GM23338 (cell line): ENCODE measurements at regions not wholly inside any gene's neighbourhood (a gene's known extent, or its start where the extent isn't known, plus 50 kb on each side); places are given as distances from the start of the nearest gene placed in this dataset.

Experiments
- ATAC-seq: fragments of 200-7000 bp; cut with Tn5 transposase; 3 replicates; pipeline ENCODE4 v1.9.1; 2020
- DNase-seq: peaks from one replicate; pipeline ENCODE4 v3.0.0-alpha.2; 2015; ENCODE audit warnings: low spot score
- H2AFZ ChIP-seq: fragments of 200-600 bp; sonication (generic); 2 replicates; pipeline ENCODE4 v1.8.0; 2016; ENCODE audit warnings: antibody characterized with exemption, mild to moderate bottlenecking, moderate library complexity
- H3F3A ChIP-seq: fragments of 200-600 bp; sonication (generic); replicated peaks from 2 replicates; pipeline ENCODE4 v1.8.0; 2017; ENCODE audit warnings: antibody characterized with exemption, mixed run types, low read depth
- H3K27ac ChIP-seq: fragments of 200-600 bp; sonication (generic); 2 replicates; pipeline ENCODE4 v1.6.1; 2016; ENCODE audit warnings: low read depth
- H3K27me3 ChIP-seq: fragments of 200-600 bp; sonication (generic); 2 replicates; pipeline ENCODE4 v1.8.0; 2016; ENCODE audit warnings: mild to moderate bottlenecking, mixed run types, moderate library complexity; ENCODE audit not compliant: insufficient read depth
- H3K36me3 ChIP-seq: fragments of 200-600 bp; sonication (generic); 2 replicates; pipeline ENCODE4 v1.8.0; 2016; ENCODE audit warnings: mild to moderate bottlenecking; ENCODE audit not compliant: insufficient read depth
- H3K4me1 ChIP-seq: fragments of 200-600 bp; sonication (generic); 2 replicates; pipeline ENCODE4 v1.8.0; 2016; ENCODE audit warnings: mild to moderate bottlenecking, moderate library complexity; ENCODE audit not compliant: insufficient read depth
- H3K4me2 ChIP-seq: fragments of 200-600 bp; sonication (generic); 2 replicates; pipeline ENCODE4 v1.7.1; 2017; ENCODE audit warnings: mixed run types
- H3K4me3 ChIP-seq: fragments of 200-600 bp; sonication (generic); 2 replicates; pipeline ENCODE4 v1.6.1; 2016; ENCODE audit warnings: mixed run types
- H3K79me2 ChIP-seq: fragments of 200-600 bp; sonication (generic); replicated peaks from 2 replicates; pipeline ENCODE4 v1.8.0; 2017; ENCODE audit warnings: mild to moderate bottlenecking; ENCODE audit not compliant: insufficient read depth
- H3K9me2 ChIP-seq: fragments of 200-600 bp; sonication (generic); 2 replicates; pipeline ENCODE4 v1.8.0; 2017; ENCODE audit not compliant: insufficient read depth
- H4K20me1 ChIP-seq: fragments of 200-600 bp; sonication (generic); replicated peaks from 2 replicates; pipeline ENCODE4 v1.8.0; 2017; ENCODE audit warnings: mild to moderate bottlenecking; ENCODE audit not compliant: insufficient read depth
- H3K27ac Mint-ChIP-seq: 2 replicates; pipeline ENCODE4 v1.8.0; 2020; ENCODE audit warnings: inconsistent platforms, mild to moderate bottlenecking, moderate library complexity, mixed read lengths
- H3K27me3 Mint-ChIP-seq: 3 replicates; pipeline ENCODE4 v1.8.0; 2022; ENCODE audit warnings: low read depth, mild to moderate bottlenecking, moderate library complexity, mixed read lengths, inconsistent platforms; ENCODE audit not compliant: insufficient read depth, poor library complexity
- H3K36me3 Mint-ChIP-seq: 3 replicates; pipeline ENCODE4 v1.8.0; 2021; ENCODE audit warnings: low read depth, mild to moderate bottlenecking, inconsistent platforms, moderate library complexity, mixed read lengths
- H3K4me1 Mint-ChIP-seq: 3 replicates; pipeline ENCODE4 v1.8.0; 2020; ENCODE audit warnings: mild to moderate bottlenecking, inconsistent platforms, mixed read lengths
- H3K4me3 Mint-ChIP-seq: 3 replicates; pipeline ENCODE4 v1.8.0; 2021; ENCODE audit warnings: moderate library complexity, mild to moderate bottlenecking, inconsistent platforms, mixed read lengths
- H3K9me3 Mint-ChIP-seq: 3 replicates; pipeline ENCODE4 v1.8.0; 2020; ENCODE audit warnings: moderate library complexity, mild to moderate bottlenecking, inconsistent platforms, mixed read lengths
- CREB1 ChIP-seq: fragments of 250-450 bp; sonication (Bioruptor Pico); IDR thresholded peaks from 2 replicates; pipeline ENCODE4 v1.5.0; 2020; ENCODE audit warnings: low read depth, mild to moderate bottlenecking, moderate library complexity
- EZH2 ChIP-seq: fragments of 200-600 bp; sonication (generic); IDR thresholded peaks from one replicate; pipeline ENCODE4 v1.8.0; 2017; ENCODE audit warnings: antibody characterized with exemption, mild to moderate bottlenecking, low read depth; ENCODE audit not compliant: unreplicated experiment
- EZH2phosphoT487 ChIP-seq: fragments of 200-600 bp; sonication (generic); IDR thresholded peaks from one replicate; pipeline ENCODE4 v1.8.1; 2018; ENCODE audit warnings: antibody characterized with exemption; ENCODE audit not compliant: unreplicated experiment
- JUNB ChIP-seq: IDR thresholded peaks from one replicate; pipeline ENCODE4 v1.6.1; 2016; ENCODE audit warnings: antibody characterized with exemption; ENCODE audit not compliant: unreplicated experiment
- NANOG ChIP-seq: IDR thresholded peaks from 2 replicates; pipeline ENCODE4 v1.6.1; 2016; ENCODE audit warnings: antibody characterized with exemption, borderline replicate concordance
- POLR2AphosphoS5 ChIP-seq: IDR thresholded peaks from 2 replicates; pipeline ENCODE4 v1.6.1; 2016; ENCODE audit warnings: antibody characterized with exemption, low read depth
- TF ChIP-seq, protein P1 (sequence below): IDR thresholded peaks from 2 replicates; pipeline ENCODE4 v1.6.1; 2016; ENCODE audit warnings: antibody characterized with exemption
- TF ChIP-seq, protein P2 (sequence below): fragments of 250-450 bp; sonication (Bioruptor Pico); IDR thresholded peaks from 2 replicates; pipeline ENCODE4 v1.5.0; 2020; ENCODE audit warnings: mild to moderate bottlenecking, moderate library complexity
- TF ChIP-seq, protein P3 (sequence below): IDR thresholded peaks from one replicate; pipeline ENCODE4 v1.6.1; 2018; ENCODE audit warnings: antibody characterized with exemption; ENCODE audit not compliant: unreplicated experiment

DNA sequence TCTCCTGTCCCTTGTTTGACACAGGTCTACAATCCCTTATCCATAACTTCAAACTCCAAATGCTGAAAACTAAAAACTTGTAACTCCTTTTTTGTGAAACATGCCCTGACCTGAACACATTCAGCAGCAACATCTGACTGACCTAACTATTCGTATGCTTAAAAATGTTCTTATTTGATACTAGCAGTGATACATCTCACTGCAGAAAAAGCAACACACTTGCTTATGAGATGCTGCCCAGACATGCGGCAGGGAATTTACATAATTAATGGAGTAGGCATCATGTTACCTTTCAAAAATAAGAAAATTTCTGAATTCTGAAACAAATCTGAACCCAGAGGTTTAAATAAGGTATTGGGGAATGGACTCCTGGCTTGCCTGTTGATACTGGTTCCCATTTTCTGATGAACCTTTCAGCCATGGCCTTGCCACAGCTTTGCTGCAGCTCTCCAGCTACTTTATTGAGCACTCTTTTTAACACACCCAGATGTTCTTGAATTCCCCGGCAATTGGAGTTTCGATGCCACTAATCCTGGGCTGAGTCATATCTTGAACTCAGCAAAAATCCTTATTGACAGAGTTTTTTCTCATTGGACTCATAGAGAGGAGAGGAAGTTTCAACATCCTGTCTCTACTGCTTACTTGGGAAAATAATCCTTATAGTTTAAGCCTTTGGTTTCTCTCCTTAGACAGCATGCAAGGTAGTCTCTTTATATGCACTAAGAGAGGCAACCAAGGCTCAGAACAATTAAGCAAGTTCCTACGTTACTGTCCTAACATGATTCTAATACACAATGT lies 296.6 kb upstream of the LMCD1 start:
- no peak for ATAC-seq
- Histone ChIP-seq H3K4me1 (no peaks in the 10 kb centered on the region), H2AFZ (no peak overlapping the region), H3F3A (no peaks in the 10 kb centered on the region), H3K27ac (no peak overlapping the region), H3K27me3 (no peaks in the 10 kb centered on the region), H3K9me2 (peaks cover 3% of the 10 kb centered on the region; the same call in 1 of the 2 replicates), H4K20me1 (no peaks in the 10 kb centered on the region), H3K36me3 (no peaks in the 10 kb centered on the region), H3K4me3 (no peak overlapping the region), H3K4me2 (no peak overlapping the region), H3K79me2 (no peaks in the 10 kb centered on the region)
- H3K27ac Mint-ChIP-seq = no peak overlapping the region
- TF ChIP-seq, protein P1, sequence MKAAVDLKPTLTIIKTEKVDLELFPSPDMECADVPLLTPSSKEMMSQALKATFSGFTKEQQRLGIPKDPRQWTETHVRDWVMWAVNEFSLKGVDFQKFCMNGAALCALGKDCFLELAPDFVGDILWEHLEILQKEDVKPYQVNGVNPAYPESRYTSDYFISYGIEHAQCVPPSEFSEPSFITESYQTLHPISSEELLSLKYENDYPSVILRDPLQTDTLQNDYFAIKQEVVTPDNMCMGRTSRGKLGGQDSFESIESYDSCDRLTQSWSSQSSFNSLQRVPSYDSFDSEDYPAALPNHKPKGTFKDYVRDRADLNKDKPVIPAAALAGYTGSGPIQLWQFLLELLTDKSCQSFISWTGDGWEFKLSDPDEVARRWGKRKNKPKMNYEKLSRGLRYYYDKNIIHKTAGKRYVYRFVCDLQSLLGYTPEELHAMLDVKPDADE = no peak
- TF ChIP-seq NANOG (no peak), EZH2 (no peak)
- no peaks in the 10 kb centered on the region for H3K36me3 Mint-ChIP-seq
- H3K9me3 Mint-ChIP-seq = no peaks in the 10 kb centered on the region; the same call in 2 of the 3 replicates
- no peaks in the 10 kb centered on the region; the same call in none of the 3 replicates for H3K4me1 Mint-ChIP-seq
- peaks cover 2% of the 10 kb centered on the region for H3K27me3 Mint-ChIP-seq
- no peak overlapping the region for H3K4me3 Mint-ChIP-seq
- no peak for DNase-seq

DNA sequence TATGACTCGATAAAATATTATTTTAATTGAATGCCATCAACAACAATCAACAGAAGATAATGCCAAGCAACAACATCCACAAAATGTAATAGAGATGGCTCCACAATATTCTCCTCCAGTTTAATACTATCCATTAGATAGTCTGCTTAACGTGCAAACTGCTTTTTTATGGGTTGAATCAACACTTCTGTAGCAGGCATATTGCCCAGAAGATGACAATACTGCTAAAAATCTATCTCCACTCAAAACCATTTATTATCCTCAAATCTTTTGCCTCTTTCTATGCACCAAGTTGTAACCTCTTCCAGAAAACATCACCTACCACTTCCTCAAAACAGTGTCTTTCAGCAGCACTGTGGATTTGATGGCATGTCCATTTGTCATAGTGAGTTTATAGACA lies 295.7 kb upstream of the LMCD1 start:
- no peaks in the 10 kb centered on the region; the same call in 2 of the 3 replicates for H3K9me3 Mint-ChIP-seq
- peaks cover 3% of the 10 kb centered on the region for H3K9me2 ChIP-seq
- H3K79me2 ChIP-seq = no peaks in the 10 kb centered on the region
- no peaks in the 10 kb centered on the region for H3K27me3 ChIP-seq
- no peak overlapping the region for H3K4me3 ChIP-seq
- ATAC-seq = no peak
- no peaks in the 10 kb centered on the region for H4K20me1 ChIP-seq
- H3K36me3 ChIP-seq = no peaks in the 10 kb centered on the region
- peaks cover 2% of the 10 kb centered on the region for H3K27me3 Mint-ChIP-seq
- no peak overlapping the region for H3K27ac ChIP-seq
- H3F3A ChIP-seq = no peaks in the 10 kb centered on the region
- H3K4me3 Mint-ChIP-seq = no peak overlapping the region
- H2AFZ ChIP-seq = no peak overlapping the region
- H3K36me3 Mint-ChIP-seq = no peaks in the 10 kb centered on the region
- H3K4me2 ChIP-seq = no peak overlapping the region
- H3K4me1 Mint-ChIP-seq = no peaks in the 10 kb centered on the region; the same call in none of the 3 replicates
- H3K4me1 ChIP-seq = no peaks in the 10 kb centered on the region
- H3K27ac Mint-ChIP-seq = no peak overlapping the region
- DNase-seq = no peak
- TF ChIP-seq CREB1 (CRISPR knock-in tag) (no peak), JUNB (no peak), EZH2phosphoT487 (no peak), POLR2AphosphoS5 (no peak)
- TF ChIP-seq, protein P2, sequence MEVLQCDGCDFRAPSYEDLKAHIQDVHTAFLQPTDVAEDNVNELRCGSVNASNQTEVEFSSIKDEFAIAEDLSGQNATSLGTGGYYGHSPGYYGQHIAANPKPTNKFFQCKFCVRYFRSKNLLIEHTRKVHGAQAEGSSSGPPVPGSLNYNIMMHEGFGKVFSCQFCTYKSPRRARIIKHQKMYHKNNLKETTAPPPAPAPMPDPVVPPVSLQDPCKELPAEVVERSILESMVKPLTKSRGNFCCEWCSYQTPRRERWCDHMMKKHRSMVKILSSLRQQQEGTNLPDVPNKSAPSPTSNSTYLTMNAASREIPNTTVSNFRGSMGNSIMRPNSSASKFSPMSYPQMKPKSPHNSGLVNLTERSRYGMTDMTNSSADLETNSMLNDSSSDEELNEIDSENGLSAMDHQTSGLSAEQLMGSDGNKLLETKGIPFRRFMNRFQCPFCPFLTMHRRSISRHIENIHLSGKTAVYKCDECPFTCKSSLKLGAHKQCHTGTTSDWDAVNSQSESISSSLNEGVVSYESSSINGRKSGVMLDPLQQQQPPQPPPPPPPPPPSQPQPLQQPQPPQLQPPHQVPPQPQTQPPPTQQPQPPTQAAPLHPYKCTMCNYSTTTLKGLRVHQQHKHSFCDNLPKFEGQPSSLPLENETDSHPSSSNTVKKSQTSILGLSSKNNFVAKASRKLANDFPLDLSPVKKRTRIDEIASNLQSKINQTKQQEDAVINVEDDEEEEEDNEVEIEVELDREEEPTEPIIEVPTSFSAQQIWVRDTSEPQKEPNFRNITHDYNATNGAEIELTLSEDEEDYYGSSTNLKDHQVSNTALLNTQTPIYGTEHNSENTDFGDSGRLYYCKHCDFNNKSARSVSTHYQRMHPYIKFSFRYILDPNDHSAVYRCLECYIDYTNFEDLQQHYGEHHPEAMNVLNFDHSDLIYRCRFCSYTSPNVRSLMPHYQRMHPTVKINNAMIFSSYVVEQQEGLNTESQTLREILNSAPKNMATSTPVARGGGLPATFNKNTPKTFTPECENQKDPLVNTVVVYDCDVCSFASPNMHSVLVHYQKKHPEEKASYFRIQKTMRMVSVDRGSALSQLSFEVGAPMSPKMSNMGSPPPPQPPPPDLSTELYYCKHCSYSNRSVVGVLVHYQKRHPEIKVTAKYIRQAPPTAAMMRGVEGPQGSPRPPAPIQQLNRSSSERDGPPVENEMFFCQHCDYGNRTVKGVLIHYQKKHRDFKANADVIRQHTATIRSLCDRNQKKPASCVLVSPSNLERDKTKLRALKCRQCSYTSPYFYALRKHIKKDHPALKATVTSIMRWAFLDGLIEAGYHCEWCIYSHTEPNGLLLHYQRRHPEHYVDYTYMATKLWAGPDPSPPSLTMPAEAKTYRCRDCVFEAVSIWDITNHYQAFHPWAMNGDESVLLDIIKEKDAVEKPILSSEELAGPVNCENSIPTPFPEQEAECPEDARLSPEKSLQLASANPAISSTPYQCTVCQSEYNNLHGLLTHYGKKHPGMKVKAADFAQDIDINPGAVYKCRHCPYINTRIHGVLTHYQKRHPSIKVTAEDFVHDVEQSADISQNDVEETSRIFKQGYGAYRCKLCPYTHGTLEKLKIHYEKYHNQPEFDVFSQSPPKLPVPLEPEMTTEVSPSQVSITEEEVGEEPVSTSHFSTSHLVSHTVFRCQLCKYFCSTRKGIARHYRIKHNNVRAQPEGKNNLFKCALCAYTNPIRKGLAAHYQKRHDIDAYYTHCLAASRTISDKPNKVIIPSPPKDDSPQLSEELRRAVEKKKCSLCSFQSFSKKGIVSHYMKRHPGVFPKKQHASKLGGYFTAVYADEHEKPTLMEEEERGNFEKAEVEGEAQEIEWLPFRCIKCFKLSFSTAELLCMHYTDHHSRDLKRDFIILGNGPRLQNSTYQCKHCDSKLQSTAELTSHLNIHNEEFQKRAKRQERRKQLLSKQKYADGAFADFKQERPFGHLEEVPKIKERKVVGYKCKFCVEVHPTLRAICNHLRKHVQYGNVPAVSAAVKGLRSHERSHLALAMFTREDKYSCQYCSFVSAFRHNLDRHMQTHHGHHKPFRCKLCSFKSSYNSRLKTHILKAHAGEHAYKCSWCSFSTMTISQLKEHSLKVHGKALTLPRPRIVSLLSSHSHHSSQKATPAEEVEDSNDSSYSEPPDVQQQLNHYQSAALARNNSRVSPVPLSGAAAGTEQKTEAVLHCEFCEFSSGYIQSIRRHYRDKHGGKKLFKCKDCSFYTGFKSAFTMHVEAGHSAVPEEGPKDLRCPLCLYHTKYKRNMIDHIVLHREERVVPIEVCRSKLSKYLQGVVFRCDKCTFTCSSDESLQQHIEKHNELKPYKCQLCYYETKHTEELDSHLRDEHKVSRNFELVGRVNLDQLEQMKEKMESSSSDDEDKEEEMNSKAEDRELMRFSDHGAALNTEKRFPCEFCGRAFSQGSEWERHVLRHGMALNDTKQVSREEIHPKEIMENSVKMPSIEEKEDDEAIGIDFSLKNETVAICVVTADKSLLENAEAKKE (CRISPR knock-in tag) = no peak
- TF ChIP-seq, protein P3, sequence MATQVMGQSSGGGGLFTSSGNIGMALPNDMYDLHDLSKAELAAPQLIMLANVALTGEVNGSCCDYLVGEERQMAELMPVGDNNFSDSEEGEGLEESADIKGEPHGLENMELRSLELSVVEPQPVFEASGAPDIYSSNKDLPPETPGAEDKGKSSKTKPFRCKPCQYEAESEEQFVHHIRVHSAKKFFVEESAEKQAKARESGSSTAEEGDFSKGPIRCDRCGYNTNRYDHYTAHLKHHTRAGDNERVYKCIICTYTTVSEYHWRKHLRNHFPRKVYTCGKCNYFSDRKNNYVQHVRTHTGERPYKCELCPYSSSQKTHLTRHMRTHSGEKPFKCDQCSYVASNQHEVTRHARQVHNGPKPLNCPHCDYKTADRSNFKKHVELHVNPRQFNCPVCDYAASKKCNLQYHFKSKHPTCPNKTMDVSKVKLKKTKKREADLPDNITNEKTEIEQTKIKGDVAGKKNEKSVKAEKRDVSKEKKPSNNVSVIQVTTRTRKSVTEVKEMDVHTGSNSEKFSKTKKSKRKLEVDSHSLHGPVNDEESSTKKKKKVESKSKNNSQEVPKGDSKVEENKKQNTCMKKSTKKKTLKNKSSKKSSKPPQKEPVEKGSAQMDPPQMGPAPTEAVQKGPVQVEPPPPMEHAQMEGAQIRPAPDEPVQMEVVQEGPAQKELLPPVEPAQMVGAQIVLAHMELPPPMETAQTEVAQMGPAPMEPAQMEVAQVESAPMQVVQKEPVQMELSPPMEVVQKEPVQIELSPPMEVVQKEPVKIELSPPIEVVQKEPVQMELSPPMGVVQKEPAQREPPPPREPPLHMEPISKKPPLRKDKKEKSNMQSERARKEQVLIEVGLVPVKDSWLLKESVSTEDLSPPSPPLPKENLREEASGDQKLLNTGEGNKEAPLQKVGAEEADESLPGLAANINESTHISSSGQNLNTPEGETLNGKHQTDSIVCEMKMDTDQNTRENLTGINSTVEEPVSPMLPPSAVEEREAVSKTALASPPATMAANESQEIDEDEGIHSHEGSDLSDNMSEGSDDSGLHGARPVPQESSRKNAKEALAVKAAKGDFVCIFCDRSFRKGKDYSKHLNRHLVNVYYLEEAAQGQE = no peak
- TF ChIP-seq, protein P1 = no peak
